ENCODE measurements at regions not wholly inside any gene's neighbourhood (a gene's known extent, or its start where the extent isn't known, plus 50 kb on each side); places are given as distances from the start of the nearest gene placed in this dataset.

DNA sequence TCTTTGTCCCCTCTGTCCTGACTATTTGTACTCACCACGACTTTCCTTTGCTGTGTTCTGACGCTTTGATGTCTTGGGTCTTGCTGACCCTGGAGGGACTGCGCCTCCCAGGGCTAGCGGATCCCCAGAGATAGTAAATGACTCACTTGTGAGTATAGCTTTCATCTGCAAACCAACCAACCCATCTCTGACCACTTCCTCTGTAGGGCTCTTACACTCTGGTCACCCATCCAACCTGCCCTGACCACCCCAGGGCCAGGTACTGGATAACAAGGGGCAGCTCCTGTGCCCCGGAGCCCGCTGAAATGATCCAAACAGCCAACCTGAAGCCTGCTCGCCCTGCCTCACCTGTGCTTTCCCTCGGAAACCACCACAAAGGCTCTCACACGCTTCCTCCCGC lies 125.2 kb upstream of the CARD11 start:
- DNase-seq (ENCODE audit: low read depth) = no peak
- TF ChIP-seq, protein P1, sequence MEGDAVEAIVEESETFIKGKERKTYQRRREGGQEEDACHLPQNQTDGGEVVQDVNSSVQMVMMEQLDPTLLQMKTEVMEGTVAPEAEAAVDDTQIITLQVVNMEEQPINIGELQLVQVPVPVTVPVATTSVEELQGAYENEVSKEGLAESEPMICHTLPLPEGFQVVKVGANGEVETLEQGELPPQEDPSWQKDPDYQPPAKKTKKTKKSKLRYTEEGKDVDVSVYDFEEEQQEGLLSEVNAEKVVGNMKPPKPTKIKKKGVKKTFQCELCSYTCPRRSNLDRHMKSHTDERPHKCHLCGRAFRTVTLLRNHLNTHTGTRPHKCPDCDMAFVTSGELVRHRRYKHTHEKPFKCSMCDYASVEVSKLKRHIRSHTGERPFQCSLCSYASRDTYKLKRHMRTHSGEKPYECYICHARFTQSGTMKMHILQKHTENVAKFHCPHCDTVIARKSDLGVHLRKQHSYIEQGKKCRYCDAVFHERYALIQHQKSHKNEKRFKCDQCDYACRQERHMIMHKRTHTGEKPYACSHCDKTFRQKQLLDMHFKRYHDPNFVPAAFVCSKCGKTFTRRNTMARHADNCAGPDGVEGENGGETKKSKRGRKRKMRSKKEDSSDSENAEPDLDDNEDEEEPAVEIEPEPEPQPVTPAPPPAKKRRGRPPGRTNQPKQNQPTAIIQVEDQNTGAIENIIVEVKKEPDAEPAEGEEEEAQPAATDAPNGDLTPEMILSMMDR (conservative IDR thresholded peaks at IDR 0.05; ENCODE audit: control insufficient read depth, insufficient read depth, low read depth, low read length) = no peak

DNA sequence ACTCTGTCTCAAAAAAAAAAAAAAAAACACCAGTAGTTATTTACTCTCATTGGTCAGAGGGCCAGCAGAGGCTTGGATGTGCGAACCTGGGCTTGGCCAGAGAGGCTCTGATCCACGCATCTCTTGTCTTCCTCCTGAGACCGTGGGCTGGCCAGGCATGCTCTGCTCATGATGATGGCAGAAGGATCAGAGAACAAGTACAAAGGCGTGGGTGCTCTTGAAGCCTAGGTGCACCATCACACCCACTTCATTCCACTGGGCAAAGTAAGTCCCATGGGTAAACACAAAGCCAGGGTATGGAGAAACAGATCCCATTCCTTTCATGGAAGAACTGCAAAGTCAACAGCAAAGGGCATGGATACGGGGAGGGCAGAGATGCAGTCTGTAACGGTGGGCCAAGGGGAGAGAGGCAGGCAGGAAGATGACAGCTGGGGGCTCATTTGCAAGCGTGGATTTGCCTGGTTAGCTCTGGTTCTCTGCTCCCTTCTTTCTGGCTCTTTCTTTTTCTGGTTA lies 128.2 kb upstream of the SDK1 start:
- H3K4me3 ChIP-seq (ENCODE audit: control insufficient read depth, low read depth, low read length) = no peak overlapping the region
- TF ChIP-seq, protein P1 (conservative IDR thresholded peaks at IDR 0.05; ENCODE audit: control insufficient read depth, insufficient read depth, low read depth, low read length) = no peak
- no peak for DNase-seq (ENCODE audit: low read depth)

More for the DNA sequence above, 125.2 kb upstream of the CARD11 start:
- no peak overlapping the region for H3K4me3 ChIP-seq (ENCODE audit: control insufficient read depth, low read depth, low read length)

DNA sequence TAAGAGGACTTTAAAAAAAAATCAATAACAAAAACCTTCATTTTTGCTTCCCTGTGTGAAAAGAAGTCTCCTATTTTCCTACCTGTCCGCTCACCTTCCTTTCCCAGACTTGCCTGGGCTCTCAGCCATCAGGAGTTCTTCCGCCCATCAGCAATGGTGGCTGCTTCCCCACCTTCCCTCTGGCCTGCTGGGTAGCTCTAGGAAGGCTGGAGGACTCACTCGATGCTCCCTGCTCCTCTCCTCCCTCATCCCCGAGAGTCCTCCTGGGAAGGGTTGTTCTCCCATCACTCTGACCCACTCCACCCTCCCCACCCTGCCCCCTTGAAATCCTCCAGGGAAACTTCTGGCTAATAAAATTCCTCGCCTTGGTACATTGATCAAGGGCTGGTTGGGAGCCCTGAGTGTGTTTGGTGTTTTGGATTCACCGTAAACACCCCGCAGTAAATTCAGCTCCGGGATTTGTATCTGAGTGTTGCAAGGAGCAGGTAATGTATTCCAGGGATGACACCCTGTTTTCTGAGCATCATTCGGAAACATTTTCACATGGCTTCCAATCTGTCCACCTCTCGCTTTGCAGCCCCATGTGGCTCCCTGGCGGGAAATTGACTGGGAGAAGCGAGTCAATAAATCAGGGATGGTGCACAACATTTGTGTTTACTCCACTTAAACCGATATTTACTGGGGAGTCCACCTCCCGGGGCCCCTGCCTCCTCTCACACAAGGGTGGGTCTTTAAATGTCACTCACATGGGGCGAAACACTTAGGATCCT lies 126.4 kb upstream of the SDK1 start:
- H3K4me3 ChIP-seq (ENCODE audit: control insufficient read depth, low read depth, low read length) = no peak overlapping the region
- TF ChIP-seq, protein P1 (conservative IDR thresholded peaks at IDR 0.05; ENCODE audit: control insufficient read depth, insufficient read depth, low read depth, low read length) = no peak
- DNase-seq (ENCODE audit: low read depth) = no peak

DNA sequence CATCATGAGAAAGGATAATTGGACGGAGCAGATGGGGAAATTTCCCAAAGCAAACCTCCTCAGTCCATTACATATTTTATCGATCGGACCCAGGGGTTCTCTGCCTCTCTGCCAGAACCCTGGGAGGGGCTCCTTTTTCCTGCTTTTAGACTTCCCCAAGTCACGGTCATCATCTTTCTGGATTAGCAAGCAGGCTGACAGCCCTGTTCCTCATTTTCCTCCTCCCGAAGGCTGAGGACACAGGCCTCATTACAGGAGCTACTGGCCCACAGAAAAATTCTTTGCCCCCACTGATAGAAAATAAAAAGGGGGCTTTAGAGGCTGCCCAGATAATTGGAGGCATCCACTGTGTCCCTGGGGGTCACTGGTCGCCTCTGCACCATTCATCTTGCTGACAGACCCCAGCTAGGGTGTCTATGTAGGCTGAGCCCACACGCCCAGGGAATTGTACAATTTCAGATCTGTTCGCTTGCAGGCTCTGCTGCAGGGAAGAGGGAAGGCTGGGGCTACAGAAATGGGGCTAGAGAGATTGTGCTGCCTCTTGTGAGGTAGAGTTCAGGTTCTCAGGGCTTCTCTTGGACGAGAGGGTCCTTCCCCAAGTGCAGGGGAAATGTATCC lies 125.7 kb upstream of the SDK1 start:
- TF ChIP-seq, protein P1 (conservative IDR thresholded peaks at IDR 0.05; ENCODE audit: control insufficient read depth, insufficient read depth, low read depth, low read length) = no peak
- no peak for DNase-seq (ENCODE audit: low read depth)

DNA sequence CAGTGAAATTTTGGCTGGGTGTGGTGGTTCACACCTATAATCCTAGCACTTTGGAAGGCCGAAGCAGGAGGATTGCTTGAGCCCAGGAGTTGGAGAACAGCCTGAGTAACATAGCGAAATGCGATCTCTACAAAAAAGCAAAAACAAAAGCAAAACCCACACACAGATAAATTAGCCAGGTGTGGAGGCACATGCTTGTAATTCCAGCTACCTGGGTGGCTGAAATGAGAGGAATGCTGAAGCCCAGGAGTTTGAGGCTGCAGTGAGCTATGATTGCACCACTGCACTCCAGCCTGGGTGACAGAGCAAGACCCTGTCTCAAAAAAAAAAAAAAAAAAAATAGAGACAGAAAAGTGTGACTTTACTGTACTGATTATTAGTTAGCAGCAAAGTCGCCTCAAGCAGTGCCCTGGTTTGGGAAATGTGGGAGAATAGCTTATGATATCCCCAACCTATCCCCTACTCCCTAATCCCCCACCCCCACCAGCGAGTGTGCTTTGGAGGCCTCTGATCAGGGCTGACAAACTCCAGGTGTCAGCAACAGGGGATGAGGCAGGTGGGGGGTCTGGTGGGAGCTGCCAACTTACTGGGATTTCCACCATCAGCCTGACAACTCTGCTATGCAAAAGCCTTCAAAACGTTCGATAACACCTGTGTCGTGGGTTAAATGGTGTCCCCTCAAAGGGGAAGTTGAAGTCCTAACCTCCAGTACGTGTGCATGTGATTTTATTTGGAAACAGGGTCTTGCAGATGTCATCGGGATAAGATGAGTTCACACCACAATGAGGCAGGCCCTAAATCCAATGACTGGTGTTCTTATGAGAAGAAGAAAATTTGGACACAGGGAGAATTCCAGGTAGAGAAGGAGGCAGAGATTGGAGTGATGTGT lies 124.7 kb upstream of the SDK1 start:
- DNase-seq (ENCODE audit: low read depth) = no peak
- no peak overlapping the region for H3K4me3 ChIP-seq (ENCODE audit: control insufficient read depth, low read depth, low read length)
- TF ChIP-seq, protein P1 (conservative IDR thresholded peaks at IDR 0.05; ENCODE audit: control insufficient read depth, insufficient read depth, low read depth, low read length) = no peak

More for the DNA sequence above, 125.7 kb upstream of the SDK1 start:
- no peak overlapping the region for H3K4me3 ChIP-seq (ENCODE audit: control insufficient read depth, low read depth, low read length)

DNA sequence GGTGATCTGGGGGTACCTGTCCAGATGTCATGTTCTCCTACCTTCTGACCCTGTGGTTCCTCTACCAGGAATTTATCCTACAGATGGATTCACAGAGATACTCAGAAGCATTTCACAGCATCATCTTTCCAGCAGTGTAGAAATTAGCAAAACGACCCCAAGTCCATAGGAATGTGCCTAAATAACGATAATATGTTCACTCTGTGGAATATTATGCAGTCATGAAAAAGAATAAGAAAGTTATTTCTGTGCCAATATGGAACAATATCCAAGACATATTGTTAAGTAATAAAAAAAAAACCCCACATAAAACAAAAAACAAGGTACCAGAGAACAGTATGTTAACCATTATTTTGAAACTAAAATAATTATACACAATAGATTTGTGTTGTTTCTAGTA lies 123.8 kb upstream of the SDK1 start:
- TF ChIP-seq, protein P1 (conservative IDR thresholded peaks at IDR 0.05; ENCODE audit: control insufficient read depth, insufficient read depth, low read depth, low read length) = no peak
- no peak for DNase-seq (ENCODE audit: low read depth)
- no peak overlapping the region for H3K4me3 ChIP-seq (ENCODE audit: control insufficient read depth, low read depth, low read length)
